ENCODE measurements at regions not wholly inside any gene's neighbourhood (a gene's known extent, or its start where the extent isn't known, plus 50 kb on each side); places are given as distances from the start of the nearest gene placed in this dataset.

DNA sequence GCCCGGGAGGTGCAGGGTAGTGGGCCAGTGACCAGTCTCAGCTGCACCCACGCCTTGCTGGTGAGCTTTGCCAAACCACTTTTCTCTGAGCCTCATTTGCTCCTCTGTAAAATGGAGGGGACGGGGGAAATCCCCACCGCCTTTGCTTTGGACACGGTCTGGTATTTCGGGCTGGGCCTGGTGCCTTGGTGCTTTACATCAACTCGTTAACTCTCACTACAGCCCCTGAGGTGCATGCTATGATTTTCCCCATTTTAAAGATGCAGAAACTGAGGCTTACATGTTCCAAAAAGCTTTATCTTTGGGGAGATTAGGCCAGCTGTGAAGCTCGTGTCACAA is 116.1 kb upstream of the RUNX3 start:
- TF ChIP-seq, protein P1, sequence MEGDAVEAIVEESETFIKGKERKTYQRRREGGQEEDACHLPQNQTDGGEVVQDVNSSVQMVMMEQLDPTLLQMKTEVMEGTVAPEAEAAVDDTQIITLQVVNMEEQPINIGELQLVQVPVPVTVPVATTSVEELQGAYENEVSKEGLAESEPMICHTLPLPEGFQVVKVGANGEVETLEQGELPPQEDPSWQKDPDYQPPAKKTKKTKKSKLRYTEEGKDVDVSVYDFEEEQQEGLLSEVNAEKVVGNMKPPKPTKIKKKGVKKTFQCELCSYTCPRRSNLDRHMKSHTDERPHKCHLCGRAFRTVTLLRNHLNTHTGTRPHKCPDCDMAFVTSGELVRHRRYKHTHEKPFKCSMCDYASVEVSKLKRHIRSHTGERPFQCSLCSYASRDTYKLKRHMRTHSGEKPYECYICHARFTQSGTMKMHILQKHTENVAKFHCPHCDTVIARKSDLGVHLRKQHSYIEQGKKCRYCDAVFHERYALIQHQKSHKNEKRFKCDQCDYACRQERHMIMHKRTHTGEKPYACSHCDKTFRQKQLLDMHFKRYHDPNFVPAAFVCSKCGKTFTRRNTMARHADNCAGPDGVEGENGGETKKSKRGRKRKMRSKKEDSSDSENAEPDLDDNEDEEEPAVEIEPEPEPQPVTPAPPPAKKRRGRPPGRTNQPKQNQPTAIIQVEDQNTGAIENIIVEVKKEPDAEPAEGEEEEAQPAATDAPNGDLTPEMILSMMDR (IDR thresholded peaks at IDR 0.05), result no peak
- no peak for TF ChIP-seq EZH2 (IDR thresholded peaks at IDR 0.05; ENCODE audit: borderline replicate concordance, insufficient read depth, low read depth, low read length, poor library complexity, severe bottlenecking)
